Lower leg skin (tissue), 4 donors: ENCODE measurements at regions not wholly inside any gene's neighbourhood (a gene's known extent, or its start where the extent isn't known, plus 50 kb on each side); places are given as distances from the start of the nearest gene placed in this dataset.

ENCODE experiments used
- DNase-seq, 2 donors: peaks; one replicate each; pipeline ENCODE4 v3.0.0-alpha.2; 2019; ENCODE audit warnings: low spot score in 2 of 2
- H3K4me3 ChIP-seq: fragments of 200-600 bp; sonication (generic); 2 replicates; pipeline ENCODE4 v1.5.1; 2017; ENCODE audit warnings: mild to moderate bottlenecking, low read depth; ENCODE audit not compliant: poor library complexity, severe bottlenecking
- POLR2A ChIP-seq, 2 donors: fragments of 450-650 bp; IDR thresholded peaks; one replicate each; pipeline ENCODE4 v1.6.1; 2016 to 2017; ENCODE audit warnings: antibody characterized with exemption in 2 of 2, mild to moderate bottlenecking in 1 of 2, moderate library complexity in 1 of 2
- WGBS, 2 donors: methylation state at CpG; one replicate each; pipeline ENCODE4 v1.1.5; 2018; 5-methylcytosine and 5-hydroxymethylcytosine counted together
- intact Hi-C: fragments of 100-400 bp; cut with DNase I; formaldehyde crosslinking; loops from one replicate; pipeline ENCODE4 v1.15.0; 2023; ENCODE audit warnings: low total_unique reads
- TF ChIP-seq, protein P1 (sequence below), 3 donors: fragments of 450-650 bp; IDR thresholded peaks; one replicate each; pipeline ENCODE4 v1.5.1; 2016; ENCODE audit warnings: antibody characterized with exemption in 3 of 3, mild to moderate bottlenecking in 3 of 3, moderate library complexity in 2 of 3

- intact Hi-C loops: no loop called here
- no peak overlapping the region for H3K4me3 ChIP-seq
Measured at GRCh38 chr4:149176039-149176438, 639.6 kb downstream of the IQCM start.

DNA sequence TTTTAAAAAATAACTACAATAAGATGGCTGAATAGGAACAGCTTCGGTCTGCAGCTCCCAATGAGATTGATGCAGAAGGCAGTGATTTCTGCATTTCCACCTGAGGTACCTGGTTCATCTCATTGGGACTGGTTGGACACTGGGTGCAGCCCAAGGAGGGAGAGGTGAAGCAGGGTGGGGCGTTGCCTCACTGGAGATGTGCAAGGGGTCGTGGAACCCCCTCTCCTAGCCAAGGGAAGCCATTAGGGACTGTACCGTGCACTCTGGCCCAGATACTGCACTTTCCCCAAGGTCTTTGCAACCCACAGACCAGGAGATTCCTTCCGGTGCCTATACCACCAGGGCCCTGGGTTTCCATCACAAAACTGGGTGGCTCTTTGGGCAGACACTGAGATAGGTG, 640.1 kb downstream of the IQCM start:
- no peak for TF ChIP-seq POLR2A (IDR thresholded peaks at IDR 0.05)
- TF ChIP-seq, protein P1, sequence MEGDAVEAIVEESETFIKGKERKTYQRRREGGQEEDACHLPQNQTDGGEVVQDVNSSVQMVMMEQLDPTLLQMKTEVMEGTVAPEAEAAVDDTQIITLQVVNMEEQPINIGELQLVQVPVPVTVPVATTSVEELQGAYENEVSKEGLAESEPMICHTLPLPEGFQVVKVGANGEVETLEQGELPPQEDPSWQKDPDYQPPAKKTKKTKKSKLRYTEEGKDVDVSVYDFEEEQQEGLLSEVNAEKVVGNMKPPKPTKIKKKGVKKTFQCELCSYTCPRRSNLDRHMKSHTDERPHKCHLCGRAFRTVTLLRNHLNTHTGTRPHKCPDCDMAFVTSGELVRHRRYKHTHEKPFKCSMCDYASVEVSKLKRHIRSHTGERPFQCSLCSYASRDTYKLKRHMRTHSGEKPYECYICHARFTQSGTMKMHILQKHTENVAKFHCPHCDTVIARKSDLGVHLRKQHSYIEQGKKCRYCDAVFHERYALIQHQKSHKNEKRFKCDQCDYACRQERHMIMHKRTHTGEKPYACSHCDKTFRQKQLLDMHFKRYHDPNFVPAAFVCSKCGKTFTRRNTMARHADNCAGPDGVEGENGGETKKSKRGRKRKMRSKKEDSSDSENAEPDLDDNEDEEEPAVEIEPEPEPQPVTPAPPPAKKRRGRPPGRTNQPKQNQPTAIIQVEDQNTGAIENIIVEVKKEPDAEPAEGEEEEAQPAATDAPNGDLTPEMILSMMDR (IDR thresholded peaks at IDR 0.05): no peak
- WGBS, 2 donors: 81 to 88% methylated on average over 5 of the region's 5 CpGs
- intact Hi-C loops: no loop called here
- no peak overlapping the region for H3K4me3 ChIP-seq
- DNase-seq: no peak

More at GRCh38 chr4:149176039-149176438, 639.6 kb downstream of the IQCM start:
- no peak for TF ChIP-seq POLR2A (IDR thresholded peaks at IDR 0.05)
- TF ChIP-seq, protein P1 (IDR thresholded peaks at IDR 0.05): no peak
- DNase-seq: no peak
- WGBS, 2 donors: 49 to 78% methylated on average over 3 to 5 of the region's 5 CpGs

DNA sequence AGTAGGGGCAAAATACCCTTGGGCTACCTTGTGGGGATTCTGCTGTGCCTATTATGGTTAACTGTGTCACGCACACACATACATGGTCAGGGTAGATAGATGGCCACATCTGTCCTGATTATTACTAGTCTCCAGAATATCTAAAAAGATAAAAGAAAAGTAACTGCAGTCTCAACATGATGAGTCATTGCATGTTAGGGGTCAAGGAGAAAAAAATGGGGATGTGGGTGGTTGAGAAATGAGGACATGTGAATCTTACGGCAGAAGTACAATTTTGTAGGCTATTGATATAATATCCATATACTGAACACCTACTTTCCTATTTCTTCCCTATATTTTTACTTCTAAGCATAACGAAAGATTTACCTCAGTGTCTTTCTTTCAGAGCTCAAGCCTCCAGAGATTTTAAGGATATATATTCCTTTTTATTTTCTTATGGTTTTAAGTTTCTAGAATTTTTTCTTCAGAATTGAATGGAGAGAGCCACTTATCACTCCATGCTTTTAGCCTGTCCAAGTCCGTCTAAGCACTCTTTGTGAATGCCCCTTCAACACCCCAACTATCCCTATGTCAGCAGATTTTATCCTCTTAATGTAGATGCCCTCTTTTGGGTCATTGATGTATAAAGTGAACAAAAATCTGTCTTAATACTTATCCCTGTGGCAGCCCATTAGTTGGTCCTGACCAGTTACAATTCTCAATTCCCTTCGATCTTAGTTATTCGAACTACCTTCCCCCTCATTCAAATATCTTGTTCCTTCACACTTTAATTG, 642.2 kb downstream of the IQCM start:
- intact Hi-C loops: no loop called here
- no peak for TF ChIP-seq POLR2A (IDR thresholded peaks at IDR 0.05)
- TF ChIP-seq, protein P1 (IDR thresholded peaks at IDR 0.05): no peak
- no peak overlapping the region for H3K4me3 ChIP-seq
- 93 to 94% methylated on average over 6 of the region's 6 CpGs for WGBS, 2 donors
- DNase-seq: no peak

DNA sequence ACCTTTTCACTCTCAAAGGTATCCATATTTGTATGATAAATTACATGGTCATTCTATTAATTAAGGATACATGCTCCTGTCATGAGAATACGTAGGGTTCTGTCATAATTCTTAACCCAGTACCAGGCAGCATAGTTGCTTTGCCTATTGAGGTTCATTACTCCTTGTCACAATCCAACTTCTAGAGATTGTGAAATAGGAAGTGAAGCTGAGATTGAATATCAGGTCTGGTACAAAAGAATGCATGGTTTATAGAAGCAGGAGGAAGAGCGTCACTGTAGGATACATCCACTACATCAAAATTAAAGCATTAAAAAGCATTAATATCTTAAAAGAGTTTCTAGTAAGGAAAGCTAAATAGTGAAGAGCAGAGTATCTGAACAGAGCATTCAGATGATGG, 647.0 kb downstream of the IQCM start:
- intact Hi-C loops: no loop called here
- TF ChIP-seq POLR2A (IDR thresholded peaks at IDR 0.05): no peak
- TF ChIP-seq, protein P1 (IDR thresholded peaks at IDR 0.05): no peak
- 90 to 97% methylated on average over 2 of the region's 2 CpGs for WGBS, 2 donors
- no peak for DNase-seq
- H3K4me3 ChIP-seq: no peak overlapping the region

GRCh38 chr4:149166876-149167275, 648.8 kb downstream of the IQCM start:
- no peak for TF ChIP-seq POLR2A (IDR thresholded peaks at IDR 0.05)
- TF ChIP-seq, protein P1 (IDR thresholded peaks at IDR 0.05): no peak
- DNase-seq: no peak
- WGBS, 2 donors: 64 to 65% methylated on average over 2 of the region's 2 CpGs
- intact Hi-C loops: no loop called here
- H3K4me3 ChIP-seq: no peak overlapping the region

DNA sequence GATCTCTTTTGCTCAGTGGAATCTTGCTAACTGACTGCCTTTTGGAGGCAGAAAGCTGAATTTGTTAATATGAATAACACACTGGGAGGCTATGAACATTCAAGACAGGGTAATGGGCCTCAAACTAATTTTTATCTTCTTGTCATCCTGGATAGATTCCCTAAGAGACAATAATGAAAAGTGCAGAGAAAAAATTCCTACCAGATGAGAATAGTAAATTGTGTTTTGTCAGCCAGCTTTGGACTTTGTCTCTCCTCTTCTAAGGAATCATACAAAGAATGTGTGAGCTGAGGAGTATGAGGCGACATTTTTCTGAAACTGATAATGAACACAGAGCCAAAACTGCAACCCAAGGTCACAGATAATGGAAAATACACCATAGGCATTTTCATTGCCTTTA, 649.3 kb downstream of the IQCM start:
- intact Hi-C loops: no loop called here
- TF ChIP-seq, protein P1 (IDR thresholded peaks at IDR 0.05): no peak
- TF ChIP-seq POLR2A (IDR thresholded peaks at IDR 0.05): no peak
- DNase-seq: no peak
- no peak overlapping the region for H3K4me3 ChIP-seq
- WGBS, 2 donors: 80 to 88% methylated on average over 1 of the region's 1 CpG
